ENCODE measurements at regions not wholly inside any gene's neighbourhood (a gene's known extent, or its start where the extent isn't known, plus 50 kb on each side); places are given as distances from the start of the nearest gene placed in this dataset.

- no peaks in the 10 kb centered on the region for H3K4me1 ChIP-seq (ENCODE audit: control insufficient read depth in 2 of 3, insufficient read depth in 2 of 3, low read depth in 1 of 3, low read length in 3 of 3)
- no peaks in the 10 kb centered on the region for H3K9me3 ChIP-seq (ENCODE audit: control insufficient read depth in 2 of 3, insufficient read depth in 1 of 3, low read length in 3 of 3)
- no peak overlapping the region for H3K27ac ChIP-seq (ENCODE audit: low read depth in 2 of 2, low read length in 2 of 2)
- H3K9ac ChIP-seq (ENCODE audit: low read length in 3 of 3): no peak overlapping the region
- TF ChIP-seq, protein P1, sequence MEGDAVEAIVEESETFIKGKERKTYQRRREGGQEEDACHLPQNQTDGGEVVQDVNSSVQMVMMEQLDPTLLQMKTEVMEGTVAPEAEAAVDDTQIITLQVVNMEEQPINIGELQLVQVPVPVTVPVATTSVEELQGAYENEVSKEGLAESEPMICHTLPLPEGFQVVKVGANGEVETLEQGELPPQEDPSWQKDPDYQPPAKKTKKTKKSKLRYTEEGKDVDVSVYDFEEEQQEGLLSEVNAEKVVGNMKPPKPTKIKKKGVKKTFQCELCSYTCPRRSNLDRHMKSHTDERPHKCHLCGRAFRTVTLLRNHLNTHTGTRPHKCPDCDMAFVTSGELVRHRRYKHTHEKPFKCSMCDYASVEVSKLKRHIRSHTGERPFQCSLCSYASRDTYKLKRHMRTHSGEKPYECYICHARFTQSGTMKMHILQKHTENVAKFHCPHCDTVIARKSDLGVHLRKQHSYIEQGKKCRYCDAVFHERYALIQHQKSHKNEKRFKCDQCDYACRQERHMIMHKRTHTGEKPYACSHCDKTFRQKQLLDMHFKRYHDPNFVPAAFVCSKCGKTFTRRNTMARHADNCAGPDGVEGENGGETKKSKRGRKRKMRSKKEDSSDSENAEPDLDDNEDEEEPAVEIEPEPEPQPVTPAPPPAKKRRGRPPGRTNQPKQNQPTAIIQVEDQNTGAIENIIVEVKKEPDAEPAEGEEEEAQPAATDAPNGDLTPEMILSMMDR (IDR thresholded peaks at IDR 0.05; ENCODE audit: borderline replicate concordance, extremely low read depth, insufficient read depth): no peak
- intact Hi-C loops (cut with DNase I): no loop called here
- H3K4me3 ChIP-seq (ENCODE audit: low read length in 3 of 3): no peak overlapping the region
- no peaks in the 10 kb centered on the region for H3K36me3 ChIP-seq (ENCODE audit: control insufficient read depth in 2 of 3, insufficient read depth in 3 of 3, low read length in 3 of 3)
- H3K27me3 ChIP-seq (ENCODE audit: control insufficient read depth, insufficient read depth, low read length): no peaks in the 10 kb centered on the region
- FAIRE-seq: no peak
- no peak for DNase-seq
Measured at GRCh38 chrX:7779644-7780043, 63.3 kb upstream of the VCX start.

DNA sequence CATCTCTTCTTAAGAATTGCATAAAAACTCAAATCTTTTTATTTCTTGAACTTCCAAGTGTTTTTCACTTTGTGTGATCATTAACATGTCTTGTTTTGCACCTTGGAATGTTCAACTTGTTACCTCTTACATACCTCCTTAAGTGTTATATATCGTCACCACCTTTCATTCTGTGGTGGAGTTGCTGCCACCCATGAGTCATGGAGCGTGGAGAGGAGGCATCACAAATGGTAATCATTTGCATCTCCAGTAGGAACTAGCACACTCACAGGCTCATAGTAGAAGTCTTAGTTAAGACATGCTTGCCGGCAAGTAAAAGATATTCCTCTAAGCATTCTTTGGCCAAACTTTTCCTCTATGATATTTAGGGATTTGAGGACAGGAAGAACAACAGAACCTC is 67.0 kb upstream of the VCX start:
- TF ChIP-seq, protein P1 (IDR thresholded peaks at IDR 0.05; ENCODE audit: borderline replicate concordance, extremely low read depth, insufficient read depth): no peak
- no peak overlapping the region for H3K4me3 ChIP-seq (ENCODE audit: low read length in 3 of 3)
- H3K4me1 ChIP-seq (ENCODE audit: control insufficient read depth in 2 of 3, insufficient read depth in 2 of 3, low read depth in 1 of 3, low read length in 3 of 3): no peaks in the 10 kb centered on the region
- DNase-seq (no peak), FAIRE-seq (no peak)
- H3K27me3 ChIP-seq (ENCODE audit: control insufficient read depth, insufficient read depth, low read length): no peaks in the 10 kb centered on the region
- no peak overlapping the region for H3K27ac ChIP-seq (ENCODE audit: low read depth in 2 of 2, low read length in 2 of 2)
- intact Hi-C loops (cut with DNase I): no loop called here
- no peaks in the 10 kb centered on the region for H3K9me3 ChIP-seq (ENCODE audit: control insufficient read depth in 2 of 3, insufficient read depth in 1 of 3, low read length in 3 of 3)
- no peak overlapping the region for H3K9ac ChIP-seq (ENCODE audit: low read length in 3 of 3)
- no peaks in the 10 kb centered on the region for H3K36me3 ChIP-seq (ENCODE audit: control insufficient read depth in 2 of 3, insufficient read depth in 3 of 3, low read length in 3 of 3)

- Histone ChIP-seq H3K4me3 (ENCODE audit: low read length in 3 of 3) (no peak overlapping the region), H3K4me1 (ENCODE audit: control insufficient read depth in 2 of 3, insufficient read depth in 2 of 3, low read depth in 1 of 3, low read length in 3 of 3) (no peaks in the 10 kb centered on the region), H3K27me3 (ENCODE audit: control insufficient read depth, insufficient read depth, low read length) (no peaks in the 10 kb centered on the region), H3K9me3 (ENCODE audit: control insufficient read depth in 2 of 3, insufficient read depth in 1 of 3, low read length in 3 of 3) (no peaks in the 10 kb centered on the region), H3K27ac (ENCODE audit: low read depth in 2 of 2, low read length in 2 of 2) (no peak overlapping the region), H3K9ac (ENCODE audit: low read length in 3 of 3) (no peak overlapping the region), H3K36me3 (ENCODE audit: control insufficient read depth in 2 of 3, insufficient read depth in 3 of 3, low read length in 3 of 3) (no peaks in the 10 kb centered on the region)
- DNase-seq (no peak), FAIRE-seq (no peak)
- intact Hi-C loops (cut with DNase I): no loop called here
- TF ChIP-seq, protein P1 (IDR thresholded peaks at IDR 0.05; ENCODE audit: borderline replicate concordance, extremely low read depth, insufficient read depth): no peak
Measured at GRCh38 chrX:7771788-7772438, 71.1 kb upstream of the VCX start.

- no peaks in the 10 kb centered on the region for H3K4me1 ChIP-seq (ENCODE audit: control insufficient read depth in 2 of 3, insufficient read depth in 2 of 3, low read depth in 1 of 3, low read length in 3 of 3)
- no peak overlapping the region for H3K4me3 ChIP-seq (ENCODE audit: low read length in 3 of 3)
- no peaks in the 10 kb centered on the region for H3K9me3 ChIP-seq (ENCODE audit: control insufficient read depth in 2 of 3, insufficient read depth in 1 of 3, low read length in 3 of 3)
- H3K27me3 ChIP-seq (ENCODE audit: control insufficient read depth, insufficient read depth, low read length): no peaks in the 10 kb centered on the region
- no peak overlapping the region for H3K27ac ChIP-seq (ENCODE audit: low read depth in 2 of 2, low read length in 2 of 2)
- TF ChIP-seq, protein P1 (IDR thresholded peaks at IDR 0.05; ENCODE audit: borderline replicate concordance, extremely low read depth, insufficient read depth): no peak
- no peak overlapping the region for H3K9ac ChIP-seq (ENCODE audit: low read length in 3 of 3)
- FAIRE-seq (no peak), DNase-seq (no peak)
- intact Hi-C loops (cut with DNase I): no loop called here
- H3K36me3 ChIP-seq (ENCODE audit: control insufficient read depth in 2 of 3, insufficient read depth in 3 of 3, low read length in 3 of 3): no peaks in the 10 kb centered on the region
Measured at GRCh38 chrX:7759830-7760229, 83.1 kb upstream of the VCX start.
